Liver (tissue), 8 donors: ENCODE measurements at regions not wholly inside any gene's neighbourhood (a gene's known extent, or its start where the extent isn't known, plus 50 kb on each side); places are given as distances from the start of the nearest gene placed in this dataset.

Experiments used
- DNase-seq: peaks from one replicate; pipeline ENCODE4 v3.0.0-alpha.2; 2017; ENCODE audit warnings: low spot score
- H3K27ac ChIP-seq, 2 donors: one replicate each; pipeline ENCODE4 v1.7.0; 2013; ENCODE audit warnings: inconsistent platforms in 2 of 2, low read length in 2 of 2, control low read depth in 1 of 2, low read depth in 1 of 2, mild to moderate bottlenecking in 1 of 2
- H3K27me3 ChIP-seq, 4 donors: one replicate each; pipeline versions ENCODE4 v1.6.1 to v1.7.0; 2013; ENCODE audit warnings: low read length in 3 of 4, inconsistent platforms in 1 of 4, mild to moderate bottlenecking in 1 of 4, moderate library complexity in 1 of 4; ENCODE audit not compliant: control insufficient read depth in 4 of 4, insufficient read depth in 4 of 4
- H3K36me3 ChIP-seq, 4 donors: one replicate each; pipeline versions ENCODE4 v1.6.1 to v1.7.0; 2013; ENCODE audit warnings: low read length in 3 of 4, mild to moderate bottlenecking in 3 of 4, low read depth in 1 of 4, moderate library complexity in 1 of 4; ENCODE audit not compliant: control insufficient read depth in 4 of 4, insufficient read depth in 3 of 4
- H3K4me1 ChIP-seq, 4 donors: one replicate each; pipeline versions ENCODE4 v1.6.1 to v1.7.0; 2013; ENCODE audit warnings: low read length in 3 of 4, mild to moderate bottlenecking in 3 of 4, moderate library complexity in 1 of 4; ENCODE audit not compliant: control insufficient read depth in 4 of 4, insufficient read depth in 4 of 4
- H3K4me3 ChIP-seq, 3 donors: one replicate each; pipeline versions ENCODE4 v1.6.1 to v1.7.0; 2013; ENCODE audit warnings: low read length in 3 of 3, control low read depth in 1 of 3, low read depth in 1 of 3, mild to moderate bottlenecking in 1 of 3
- H3K9ac ChIP-seq, 2 donors: one replicate each; pipeline ENCODE4 v1.7.0; 2013; ENCODE audit warnings: low read length in 2 of 2, mild to moderate bottlenecking in 2 of 2, moderate library complexity in 2 of 2, control low read depth in 1 of 2, low read depth in 1 of 2
- H3K9me3 ChIP-seq, 4 donors: one replicate each; pipeline versions ENCODE4 v1.6.1 to v1.7.0; 2013; ENCODE audit warnings: low read length in 3 of 4; ENCODE audit not compliant: control insufficient read depth in 4 of 4
- EGR1 ChIP-seq, 2 donors: IDR thresholded peaks; 2 replicates each; pipeline ENCODE4 v1.6.1; 2016 to 2018; ENCODE audit warnings: antibody characterized with exemption in 2 of 2, low read depth in 2 of 2
- FOXA1 ChIP-seq: IDR thresholded peaks from 2 replicates; pipeline ENCODE4 v1.6.1; 2016; ENCODE audit warnings: antibody characterized with exemption
- FOXA2 ChIP-seq: IDR thresholded peaks from 2 replicates; pipeline ENCODE4 v1.6.1; 2016; ENCODE audit warnings: antibody characterized with exemption
- GABPA ChIP-seq, 2 donors: IDR thresholded peaks in 1 of 2; conservative IDR thresholded peaks in 1 of 2; 2 replicates each; pipeline ENCODE4 v1.6.1; 2016; ENCODE audit warnings: antibody characterized with exemption in 2 of 2, mild to moderate bottlenecking in 1 of 2, moderate library complexity in 1 of 2
- HNF4A ChIP-seq, 2 donors: conservative IDR thresholded peaks; 2 replicates each; pipeline ENCODE4 v1.6.1; 2016; ENCODE audit warnings: antibody characterized with exemption in 2 of 2, mild to moderate bottlenecking in 2 of 2
- HNF4G ChIP-seq: IDR thresholded peaks from 2 replicates; pipeline ENCODE4 v1.6.1; 2016; ENCODE audit warnings: antibody characterized with exemption
- JUND ChIP-seq, 2 donors: IDR thresholded peaks; 2 replicates each; pipeline ENCODE4 v1.6.1; 2016; ENCODE audit warnings: antibody characterized with exemption in 2 of 2
- NR2F2 ChIP-seq: IDR thresholded peaks from 2 replicates; pipeline ENCODE4 v1.6.1; 2016; ENCODE audit warnings: antibody characterized with exemption
- RAD21 ChIP-seq, 2 donors: IDR thresholded peaks; 2 replicates each; pipeline ENCODE4 v1.6.1; 2016; ENCODE audit warnings: antibody characterized with exemption in 2 of 2, mild to moderate bottlenecking in 2 of 2
- RXRA ChIP-seq, 2 donors: IDR thresholded peaks; 2 replicates each; pipeline ENCODE4 v1.6.1; 2017 to 2018; ENCODE audit warnings: antibody characterized with exemption in 2 of 2, mild to moderate bottlenecking in 1 of 2
- SP1 ChIP-seq: IDR thresholded peaks from 2 replicates; pipeline ENCODE4 v1.6.1; 2018; ENCODE audit warnings: antibody characterized with exemption, mild to moderate bottlenecking
- TAF1 ChIP-seq: conservative IDR thresholded peaks from 2 replicates; pipeline ENCODE4 v1.6.1; 2016; ENCODE audit warnings: antibody characterized with exemption, mild to moderate bottlenecking
- YY1 ChIP-seq: IDR thresholded peaks from 2 replicates; pipeline ENCODE4 v1.6.1; 2016; ENCODE audit warnings: antibody characterized with exemption, mild to moderate bottlenecking
- WGBS: extraction: QIAGEN DNeasy Blood & Tissue Kit; methylation state at CpG from one replicate; pipeline ENCODE4 v1.1.7; 2013; 5-methylcytosine and 5-hydroxymethylcytosine counted together
- TF ChIP-seq, protein P1 (sequence below): IDR thresholded peaks from 2 replicates; pipeline ENCODE4 v1.6.1; 2016; ENCODE audit warnings: antibody characterized with exemption
- TF ChIP-seq, protein P2 (sequence below): IDR thresholded peaks from 2 replicates; pipeline ENCODE4 v1.6.1; 2016; ENCODE audit warnings: antibody characterized with exemption
- TF ChIP-seq, protein P3 (sequence below): IDR thresholded peaks from 2 replicates; pipeline ENCODE4 v1.6.1; 2016; ENCODE audit warnings: antibody characterized with exemption
- TF ChIP-seq, protein P4 (sequence below): IDR thresholded peaks from 2 replicates; pipeline ENCODE4 v1.6.1; 2016; ENCODE audit warnings: antibody characterized with exemption, mild to moderate bottlenecking
- TF ChIP-seq, protein P5 (sequence below): fragments of 150-350 bp; IDR thresholded peaks from 2 replicates; pipeline ENCODE4 v1.5.1; 2017; ENCODE audit warnings: improper control_type of control experiment, low read depth, low read length; ENCODE audit not compliant: missing input control
- donor health status: healthy.
- donor health status: healthy.
- donor health status: healthy.
- donor health status: healthy.
- donor health status: healthy.

DNA sequence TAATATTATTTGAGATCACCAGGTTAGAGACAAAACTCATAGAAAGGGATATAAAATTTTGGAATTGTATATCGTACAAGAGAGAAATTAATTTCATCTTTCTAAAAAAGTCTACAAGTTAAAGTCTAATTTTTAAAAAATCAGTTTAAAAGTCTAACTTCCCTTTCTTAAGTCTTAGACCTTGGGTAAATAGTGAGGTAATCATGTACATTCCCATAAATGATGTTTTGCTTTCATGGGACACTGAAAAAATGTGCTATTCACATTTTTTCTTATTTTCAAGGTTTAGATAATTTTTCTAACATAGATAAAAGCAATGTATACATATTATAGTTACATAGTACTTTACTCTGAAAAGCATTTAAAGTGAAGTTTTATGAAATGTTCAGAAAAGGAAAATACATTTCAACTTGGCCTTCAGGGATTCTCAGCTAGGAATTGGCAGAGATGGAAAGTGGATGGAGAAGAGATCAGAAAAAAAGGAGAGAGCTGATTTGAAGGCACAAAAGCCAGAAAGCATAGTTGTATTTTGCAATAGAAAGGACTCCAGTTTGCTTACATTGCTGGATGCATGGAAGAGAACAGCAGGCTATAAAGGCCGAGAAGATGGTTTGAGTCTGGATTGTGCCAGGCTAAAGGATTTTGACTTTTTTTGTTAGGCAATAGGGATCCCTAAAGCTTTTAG lies 194.0 kb downstream of the CASP12 start:
- 84% methylated on average over 2 of the region's 2 CpGs for WGBS
- Histone ChIP-seq H3K9ac (no peak overlapping the region), H3K27ac (no peak overlapping the region), H3K9me3 (no peaks in the 10 kb centered on the region), H3K27me3 (no peaks in the 10 kb centered on the region), H3K36me3 (no peaks in the 10 kb centered on the region), H3K4me1 (no peaks in the 10 kb centered on the region), H3K4me3 (no peak overlapping the region)
- TF ChIP-seq NR2F2 = no peak
- no peak for TF ChIP-seq EGR1 (IDR thresholded peaks at IDR 0.05; ENCODE audit: low read depth in 2 of 2)
- TF ChIP-seq, protein P1, sequence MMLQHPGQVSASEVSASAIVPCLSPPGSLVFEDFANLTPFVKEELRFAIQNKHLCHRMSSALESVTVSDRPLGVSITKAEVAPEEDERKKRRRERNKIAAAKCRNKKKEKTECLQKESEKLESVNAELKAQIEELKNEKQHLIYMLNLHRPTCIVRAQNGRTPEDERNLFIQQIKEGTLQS = no peak
- TF ChIP-seq GABPA (IDR thresholded peaks at IDR 0.05 in 1 of 2, conservative IDR thresholded peaks at IDR 0.05 in 1 of 2) = no peak
- TF ChIP-seq RAD21 (IDR thresholded peaks at IDR 0.05) = no peak
- TF ChIP-seq JUND (IDR thresholded peaks at IDR 0.05) = no peak
- TF ChIP-seq YY1 = no peak
- TF ChIP-seq FOXA1 = no peak
- no peak for TF ChIP-seq HNF4G
- TF ChIP-seq HNF4A (conservative IDR thresholded peaks at IDR 0.05) = no peak
- TF ChIP-seq, protein P2, sequence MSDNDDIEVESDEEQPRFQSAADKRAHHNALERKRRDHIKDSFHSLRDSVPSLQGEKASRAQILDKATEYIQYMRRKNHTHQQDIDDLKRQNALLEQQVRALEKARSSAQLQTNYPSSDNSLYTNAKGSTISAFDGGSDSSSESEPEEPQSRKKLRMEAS = no peak
- no peak for TF ChIP-seq FOXA2
- TF ChIP-seq, protein P3, sequence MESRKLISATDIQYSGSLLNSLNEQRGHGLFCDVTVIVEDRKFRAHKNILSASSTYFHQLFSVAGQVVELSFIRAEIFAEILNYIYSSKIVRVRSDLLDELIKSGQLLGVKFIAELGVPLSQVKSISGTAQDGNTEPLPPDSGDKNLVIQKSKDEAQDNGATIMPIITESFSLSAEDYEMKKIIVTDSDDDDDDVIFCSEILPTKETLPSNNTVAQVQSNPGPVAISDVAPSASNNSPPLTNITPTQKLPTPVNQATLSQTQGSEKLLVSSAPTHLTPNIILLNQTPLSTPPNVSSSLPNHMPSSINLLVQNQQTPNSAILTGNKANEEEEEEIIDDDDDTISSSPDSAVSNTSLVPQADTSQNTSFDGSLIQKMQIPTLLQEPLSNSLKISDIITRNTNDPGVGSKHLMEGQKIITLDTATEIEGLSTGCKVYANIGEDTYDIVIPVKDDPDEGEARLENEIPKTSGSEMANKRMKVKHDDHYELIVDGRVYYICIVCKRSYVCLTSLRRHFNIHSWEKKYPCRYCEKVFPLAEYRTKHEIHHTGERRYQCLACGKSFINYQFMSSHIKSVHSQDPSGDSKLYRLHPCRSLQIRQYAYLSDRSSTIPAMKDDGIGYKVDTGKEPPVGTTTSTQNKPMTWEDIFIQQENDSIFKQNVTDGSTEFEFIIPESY = no peak
- no peak for TF ChIP-seq TAF1
- no peak for TF ChIP-seq SP1
- TF ChIP-seq RXRA (IDR thresholded peaks at IDR 0.05) = no peak
- TF ChIP-seq, protein P4, sequence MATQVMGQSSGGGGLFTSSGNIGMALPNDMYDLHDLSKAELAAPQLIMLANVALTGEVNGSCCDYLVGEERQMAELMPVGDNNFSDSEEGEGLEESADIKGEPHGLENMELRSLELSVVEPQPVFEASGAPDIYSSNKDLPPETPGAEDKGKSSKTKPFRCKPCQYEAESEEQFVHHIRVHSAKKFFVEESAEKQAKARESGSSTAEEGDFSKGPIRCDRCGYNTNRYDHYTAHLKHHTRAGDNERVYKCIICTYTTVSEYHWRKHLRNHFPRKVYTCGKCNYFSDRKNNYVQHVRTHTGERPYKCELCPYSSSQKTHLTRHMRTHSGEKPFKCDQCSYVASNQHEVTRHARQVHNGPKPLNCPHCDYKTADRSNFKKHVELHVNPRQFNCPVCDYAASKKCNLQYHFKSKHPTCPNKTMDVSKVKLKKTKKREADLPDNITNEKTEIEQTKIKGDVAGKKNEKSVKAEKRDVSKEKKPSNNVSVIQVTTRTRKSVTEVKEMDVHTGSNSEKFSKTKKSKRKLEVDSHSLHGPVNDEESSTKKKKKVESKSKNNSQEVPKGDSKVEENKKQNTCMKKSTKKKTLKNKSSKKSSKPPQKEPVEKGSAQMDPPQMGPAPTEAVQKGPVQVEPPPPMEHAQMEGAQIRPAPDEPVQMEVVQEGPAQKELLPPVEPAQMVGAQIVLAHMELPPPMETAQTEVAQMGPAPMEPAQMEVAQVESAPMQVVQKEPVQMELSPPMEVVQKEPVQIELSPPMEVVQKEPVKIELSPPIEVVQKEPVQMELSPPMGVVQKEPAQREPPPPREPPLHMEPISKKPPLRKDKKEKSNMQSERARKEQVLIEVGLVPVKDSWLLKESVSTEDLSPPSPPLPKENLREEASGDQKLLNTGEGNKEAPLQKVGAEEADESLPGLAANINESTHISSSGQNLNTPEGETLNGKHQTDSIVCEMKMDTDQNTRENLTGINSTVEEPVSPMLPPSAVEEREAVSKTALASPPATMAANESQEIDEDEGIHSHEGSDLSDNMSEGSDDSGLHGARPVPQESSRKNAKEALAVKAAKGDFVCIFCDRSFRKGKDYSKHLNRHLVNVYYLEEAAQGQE = no peak
- no peak for DNase-seq

DNA sequence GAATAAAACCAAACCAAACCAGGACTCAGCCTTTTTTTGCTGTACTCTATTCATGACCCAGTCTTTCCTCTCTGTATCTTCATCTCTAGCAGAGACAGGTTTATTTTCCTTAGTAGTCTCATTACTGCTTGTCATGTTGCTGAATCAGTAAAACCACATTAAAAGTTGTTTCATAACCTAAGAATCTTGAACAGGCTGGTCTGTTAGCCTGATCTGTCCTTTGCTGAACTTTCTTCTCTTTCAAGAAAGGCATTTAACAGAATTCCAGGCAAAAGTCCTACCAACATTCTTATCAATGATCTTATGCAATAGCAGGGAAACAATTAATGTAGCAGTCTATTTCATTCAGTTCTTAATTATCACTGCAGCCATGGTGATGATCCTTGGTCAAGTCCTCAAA lies 197.7 kb downstream of the CASP12 start:
- Histone ChIP-seq H3K36me3 (no peaks in the 10 kb centered on the region), H3K4me3 (no peak overlapping the region), H3K4me1 (no peaks in the 10 kb centered on the region), H3K9me3 (no peaks in the 10 kb centered on the region), H3K27ac (no peak overlapping the region), H3K9ac (no peak overlapping the region), H3K27me3 (no peaks in the 10 kb centered on the region)
- no peak for DNase-seq
- TF ChIP-seq, protein P4 = no peak
- no peak for TF ChIP-seq RAD21 (IDR thresholded peaks at IDR 0.05)
- TF ChIP-seq HNF4A (conservative IDR thresholded peaks at IDR 0.05) = no peak
- TF ChIP-seq, protein P1 = no peak
- TF ChIP-seq, protein P3 = no peak
- TF ChIP-seq, protein P5, sequence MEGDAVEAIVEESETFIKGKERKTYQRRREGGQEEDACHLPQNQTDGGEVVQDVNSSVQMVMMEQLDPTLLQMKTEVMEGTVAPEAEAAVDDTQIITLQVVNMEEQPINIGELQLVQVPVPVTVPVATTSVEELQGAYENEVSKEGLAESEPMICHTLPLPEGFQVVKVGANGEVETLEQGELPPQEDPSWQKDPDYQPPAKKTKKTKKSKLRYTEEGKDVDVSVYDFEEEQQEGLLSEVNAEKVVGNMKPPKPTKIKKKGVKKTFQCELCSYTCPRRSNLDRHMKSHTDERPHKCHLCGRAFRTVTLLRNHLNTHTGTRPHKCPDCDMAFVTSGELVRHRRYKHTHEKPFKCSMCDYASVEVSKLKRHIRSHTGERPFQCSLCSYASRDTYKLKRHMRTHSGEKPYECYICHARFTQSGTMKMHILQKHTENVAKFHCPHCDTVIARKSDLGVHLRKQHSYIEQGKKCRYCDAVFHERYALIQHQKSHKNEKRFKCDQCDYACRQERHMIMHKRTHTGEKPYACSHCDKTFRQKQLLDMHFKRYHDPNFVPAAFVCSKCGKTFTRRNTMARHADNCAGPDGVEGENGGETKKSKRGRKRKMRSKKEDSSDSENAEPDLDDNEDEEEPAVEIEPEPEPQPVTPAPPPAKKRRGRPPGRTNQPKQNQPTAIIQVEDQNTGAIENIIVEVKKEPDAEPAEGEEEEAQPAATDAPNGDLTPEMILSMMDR = no peak
- no peak for TF ChIP-seq EGR1 (IDR thresholded peaks at IDR 0.05; ENCODE audit: low read depth in 2 of 2)
- TF ChIP-seq TAF1 = no peak
- no peak for TF ChIP-seq FOXA1
